ENCODE measurements at regions not wholly inside any gene's neighbourhood (a gene's known extent, or its start where the extent isn't known, plus 50 kb on each side); places are given as distances from the start of the nearest gene placed in this dataset.
A peak's percentile ranks its signal among the peaks of the same experiment; 100 is the strongest.

GRCh38 chr2:118227698-118228508 lies 139.6 kb downstream of the INSIG2 start:
- Mint-ChIP-seq H3K4me1 (peaks cover 8% of the 10 kb centered on the region), H3K27ac (no peak overlapping the region), H3K36me3 (no peaks in the 10 kb centered on the region), H3K9me3 (no peaks in the 10 kb centered on the region), H3K27me3 (peaks cover 58% of the 10 kb centered on the region), H3K4me3 (no peak overlapping the region)
- DNase-seq (no peak), ATAC-seq (ENCODE audit: low read depth) (no peak)
- POLR2A ChIA-PET: interaction anchor here (0.7 kb wide), 1 partner anchor 392 kb away, joined by 4 read pairs; no protein-coding TSS in a partner anchor

- H3K4me1 Mint-ChIP-seq: peaks cover 13% of the 10 kb centered on the region
- POLR2A ChIA-PET: no interaction called here
- H3K4me3 Mint-ChIP-seq: no peak overlapping the region
- peaks cover 75% of the 10 kb centered on the region for H3K27me3 Mint-ChIP-seq
- H3K9me3 Mint-ChIP-seq: no peaks in the 10 kb centered on the region
- H3K27ac Mint-ChIP-seq: no peak overlapping the region
- no peak for DNase-seq
- no peaks in the 10 kb centered on the region for H3K36me3 Mint-ChIP-seq
- no peak for ATAC-seq (ENCODE audit: low read depth)
These were observed 137.4 kb downstream of the INSIG2 start for GRCh38 chr2:118225666-118226065.

GRCh38 chr2:118224895-118225311 lies 136.6 kb downstream of the INSIG2 start:
- peak overlapping the region; percentile 42 for H3K27ac Mint-ChIP-seq
- no peak for DNase-seq

GRCh38 chr2:118223992-118224894 lies 136.0 kb downstream of the INSIG2 start:
- ATAC-seq (ENCODE audit: low read depth) (peak; percentile 75), DNase-seq (peak; percentile 62)
- H3K9me3 Mint-ChIP-seq: no peaks in the 10 kb centered on the region
- H3K4me3 Mint-ChIP-seq: peak overlapping the region; percentile 84
- peak overlapping the region; percentile 42 for H3K27ac Mint-ChIP-seq
- no peaks in the 10 kb centered on the region for H3K36me3 Mint-ChIP-seq
- peaks cover 83% of the 10 kb centered on the region for H3K27me3 Mint-ChIP-seq
- peaks cover 13% of the 10 kb centered on the region for H3K4me1 Mint-ChIP-seq
- POLR2A ChIA-PET: interaction anchor here (1.3 to 1.4 kb wide), 2 partner anchors 38 to 631 kb away, joined by 3 read pairs; no protein-coding TSS in a partner anchor

More at GRCh38 chr2:118224895-118225311, 136.6 kb downstream of the INSIG2 start:
- no peak for ATAC-seq (ENCODE audit: low read depth)
- Mint-ChIP-seq H3K4me3 (peak overlapping the region; percentile 61), H3K4me1 (peaks cover 13% of the 10 kb centered on the region), H3K9me3 (no peaks in the 10 kb centered on the region), H3K36me3 (no peaks in the 10 kb centered on the region), H3K27me3 (peaks cover 82% of the 10 kb centered on the region)
- POLR2A ChIA-PET: interaction anchor here (1.3 kb wide), 1 partner anchor 38 kb away, joined by 3 read pairs; no protein-coding TSS in a partner anchor

GRCh38 chr2:118223511-118223991 lies 135.3 kb downstream of the INSIG2 start:
- H3K27me3 Mint-ChIP-seq: peaks cover 84% of the 10 kb centered on the region
- peaks cover 13% of the 10 kb centered on the region for H3K4me1 Mint-ChIP-seq
- H3K27ac Mint-ChIP-seq: no peak overlapping the region
- POLR2A ChIA-PET: interaction anchor here (1.4 kb wide), 1 partner anchor 632 kb away, joined by 3 read pairs; no protein-coding TSS in a partner anchor
- peak overlapping the region; percentile 84 for H3K4me3 Mint-ChIP-seq
- H3K36me3 Mint-ChIP-seq: no peaks in the 10 kb centered on the region
- H3K9me3 Mint-ChIP-seq: no peaks in the 10 kb centered on the region
- peak; percentile 11 for ATAC-seq (ENCODE audit: low read depth)
- no peak for DNase-seq

GRCh38 chr2:118222672-118223421 lies 134.6 kb downstream of the INSIG2 start:
- no peak for ATAC-seq (ENCODE audit: low read depth)
- H3K9me3 Mint-ChIP-seq: no peaks in the 10 kb centered on the region
- no peak overlapping the region for H3K27ac Mint-ChIP-seq
- peak overlapping the region; percentile 84 for H3K4me3 Mint-ChIP-seq
- H3K4me1 Mint-ChIP-seq: peaks cover 13% of the 10 kb centered on the region
- POLR2A ChIA-PET: interaction anchor here (1.4 kb wide), 1 partner anchor 633 kb away, joined by 3 read pairs; no protein-coding TSS in a partner anchor
- DNase-seq: no peak
- H3K27me3 Mint-ChIP-seq: peaks cover 85% of the 10 kb centered on the region
- H3K36me3 Mint-ChIP-seq: no peaks in the 10 kb centered on the region

- H3K4me3 Mint-ChIP-seq: no peak overlapping the region
These were observed 134.0 kb downstream of the INSIG2 start for GRCh38 chr2:118222273-118222594.

GRCh38 chr2:118221536-118222272 lies 133.4 kb downstream of the INSIG2 start:
- no peak for DNase-seq
- Mint-ChIP-seq H3K9me3 (no peaks in the 10 kb centered on the region), H3K36me3 (no peaks in the 10 kb centered on the region), H3K4me3 (no peak overlapping the region), H3K27ac (no peak overlapping the region), H3K27me3 (peaks cover 85% of the 10 kb centered on the region), H3K4me1 (peaks cover 13% of the 10 kb centered on the region)
- POLR2A ChIA-PET: no interaction called here
- ATAC-seq (ENCODE audit: low read depth): peak; percentile 66

More at GRCh38 chr2:118222273-118222594, 134.0 kb downstream of the INSIG2 start:
- no peaks in the 10 kb centered on the region for H3K9me3 Mint-ChIP-seq
- peaks cover 13% of the 10 kb centered on the region for H3K4me1 Mint-ChIP-seq
- DNase-seq (no peak), ATAC-seq (ENCODE audit: low read depth) (no peak)
- H3K27ac Mint-ChIP-seq: no peak overlapping the region
- H3K27me3 Mint-ChIP-seq: peaks cover 88% of the 10 kb centered on the region
- no peaks in the 10 kb centered on the region for H3K36me3 Mint-ChIP-seq
- POLR2A ChIA-PET: no interaction called here

- ATAC-seq (ENCODE audit: low read depth): no peak
- no peaks in the 10 kb centered on the region for H3K9me3 Mint-ChIP-seq
- POLR2A ChIA-PET: no interaction called here
- H3K4me3 Mint-ChIP-seq: no peak overlapping the region
- peaks cover 10% of the 10 kb centered on the region for H3K4me1 Mint-ChIP-seq
- no peak overlapping the region for H3K27ac Mint-ChIP-seq
- no peaks in the 10 kb centered on the region for H3K36me3 Mint-ChIP-seq
- H3K27me3 Mint-ChIP-seq: peaks cover 70% of the 10 kb centered on the region
- no peak for DNase-seq
These were observed 131.3 kb downstream of the INSIG2 start for GRCh38 chr2:118219611-118220010.

- Mint-ChIP-seq H3K9me3 (no peaks in the 10 kb centered on the region), H3K4me1 (no peaks in the 10 kb centered on the region), H3K27ac (no peak overlapping the region), H3K36me3 (no peaks in the 10 kb centered on the region), H3K27me3 (peaks cover 70% of the 10 kb centered on the region), H3K4me3 (no peak overlapping the region)
- POLR2A ChIA-PET: no interaction called here
- DNase-seq: no peak
- no peak for ATAC-seq (ENCODE audit: low read depth)
These were observed 128.0 kb downstream of the INSIG2 start for GRCh38 chr2:118216224-118216623.

- no peak for ATAC-seq (ENCODE audit: low read depth)
- no peaks in the 10 kb centered on the region for H3K36me3 Mint-ChIP-seq
- H3K27ac Mint-ChIP-seq: no peak overlapping the region
These were observed 121.5 kb downstream of the INSIG2 start for GRCh38 chr2:118209727-118210126.

GRCh38 chr2:118207889-118208288 lies 119.6 kb downstream of the INSIG2 start:
- no peaks in the 10 kb centered on the region for H3K36me3 Mint-ChIP-seq
- H3K27me3 Mint-ChIP-seq: peaks cover 33% of the 10 kb centered on the region
- no peak overlapping the region for H3K27ac Mint-ChIP-seq
- ATAC-seq (ENCODE audit: low read depth) (no peak), DNase-seq (no peak)
- POLR2A ChIA-PET: no interaction called here
- H3K9me3 Mint-ChIP-seq: no peaks in the 10 kb centered on the region
- peaks cover 2% of the 10 kb centered on the region for H3K4me1 Mint-ChIP-seq
- H3K4me3 Mint-ChIP-seq: no peak overlapping the region

More at GRCh38 chr2:118209727-118210126, 121.5 kb downstream of the INSIG2 start:
- no peaks in the 10 kb centered on the region for H3K4me1 Mint-ChIP-seq
- H3K4me3 Mint-ChIP-seq: no peak overlapping the region
- POLR2A ChIA-PET: no interaction called here
- peaks cover 41% of the 10 kb centered on the region for H3K27me3 Mint-ChIP-seq
- no peak for DNase-seq
- no peaks in the 10 kb centered on the region for H3K9me3 Mint-ChIP-seq

Data from activated naive CD8-positive, alpha-beta T cell treated with anti-CD3 and anti-CD28 coated beads, Interleukin-2, amount 10 ng/mL, durations not matched to agents 7 days and 5 days (primary cell).